Occipital lobe (tissue), 1 donor: ENCODE measurements at regions not wholly inside any gene's neighbourhood (a gene's known extent, or its start where the extent isn't known, plus 50 kb on each side); places are given as distances from the start of the nearest gene placed in this dataset.

Experiments
- DNase-seq: peaks from one replicate; lab custom pipeline; 2025; lab: John Stamatoyannopoulos, UW

DNA sequence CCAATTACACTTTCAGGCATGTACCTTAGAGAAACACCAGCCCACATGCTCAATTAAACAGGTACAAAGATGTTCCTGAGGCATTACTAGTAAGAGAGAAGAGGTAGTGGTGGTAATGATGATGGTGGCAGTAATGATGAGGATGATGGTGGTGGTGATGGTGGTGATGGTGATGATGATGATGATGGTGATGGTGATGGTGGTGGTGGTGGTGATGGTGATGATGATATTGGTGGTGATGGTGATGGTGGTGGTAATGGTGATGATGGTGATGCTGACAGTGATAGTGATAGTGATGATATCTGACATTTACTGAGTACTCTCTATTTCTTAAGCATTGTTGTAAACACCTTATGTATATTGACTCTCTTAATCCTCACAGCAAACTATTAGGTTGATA, 318.4 kb downstream of the NSG2 start:
- DNase-seq, result no peak

- no peak for DNase-seq
Observed at GRCh38 chr5:174364676-174365075, 319.2 kb downstream of the NSG2 start.

DNA sequence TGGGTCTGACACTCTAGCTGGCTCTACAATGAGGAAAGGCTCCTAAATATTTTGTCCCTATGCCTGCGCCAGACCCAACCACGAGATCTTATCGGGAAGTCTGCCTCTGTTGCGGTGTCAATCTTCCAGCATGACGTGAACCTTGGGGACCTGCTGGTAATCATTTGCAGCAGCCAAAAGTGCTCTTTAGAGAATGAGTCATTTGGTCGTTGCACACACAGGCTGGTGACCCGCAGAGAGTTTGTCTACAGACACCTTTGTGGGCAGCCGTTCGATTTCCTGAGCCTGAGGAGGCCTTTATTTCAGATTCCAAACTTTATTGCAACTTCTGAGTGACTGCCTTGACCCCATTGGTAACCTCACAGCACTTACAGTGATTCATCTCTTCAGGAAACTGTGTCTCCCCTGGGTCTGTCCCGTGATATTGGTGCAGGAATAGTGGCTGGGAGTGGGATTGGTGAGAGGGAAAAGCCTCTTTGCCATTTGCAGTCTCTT, 326.1 kb downstream of the NSG2 start:
- no peak for DNase-seq

- DNase-seq, result no peak
Observed at GRCh38 chr5:174374206-174374605, 328.7 kb downstream of the NSG2 start.

GRCh38 chr5:174376056-174376455, 330.6 kb downstream of the NSG2 start:
- no peak for DNase-seq

- DNase-seq, result no peak
Observed at GRCh38 chr5:174376726-174377373, 331.3 kb downstream of the NSG2 start.

- DNase-seq, result no peak
Observed at GRCh38 chr5:174378121-174378874, 332.8 kb downstream of the NSG2 start.

DNA sequence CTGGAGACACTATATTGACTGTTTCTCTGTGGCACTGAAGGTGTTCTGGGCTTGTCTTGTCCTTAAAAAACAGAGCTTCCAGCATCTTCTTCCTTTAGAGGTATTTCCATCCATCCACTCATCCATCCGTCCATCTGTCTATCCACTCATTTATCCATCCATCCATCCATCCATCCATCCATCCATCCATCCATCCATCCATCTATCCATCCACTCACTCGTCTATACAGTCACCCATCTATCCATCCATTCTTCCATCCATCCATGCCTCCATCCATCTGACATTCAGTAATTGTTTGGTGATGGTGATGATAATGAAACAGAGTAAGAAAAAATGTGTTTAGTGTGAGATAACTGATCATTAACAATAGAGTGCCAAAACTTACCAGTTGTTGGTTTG, 334.8 kb downstream of the NSG2 start:
- DNase-seq, result no peak

- peak; percentile 9 for DNase-seq
Observed at GRCh38 chr5:174381241-174381640, 335.7 kb downstream of the NSG2 start.

GRCh38 chr5:174383210-174384167, 338.0 kb downstream of the NSG2 start:
- no peak for DNase-seq

DNA sequence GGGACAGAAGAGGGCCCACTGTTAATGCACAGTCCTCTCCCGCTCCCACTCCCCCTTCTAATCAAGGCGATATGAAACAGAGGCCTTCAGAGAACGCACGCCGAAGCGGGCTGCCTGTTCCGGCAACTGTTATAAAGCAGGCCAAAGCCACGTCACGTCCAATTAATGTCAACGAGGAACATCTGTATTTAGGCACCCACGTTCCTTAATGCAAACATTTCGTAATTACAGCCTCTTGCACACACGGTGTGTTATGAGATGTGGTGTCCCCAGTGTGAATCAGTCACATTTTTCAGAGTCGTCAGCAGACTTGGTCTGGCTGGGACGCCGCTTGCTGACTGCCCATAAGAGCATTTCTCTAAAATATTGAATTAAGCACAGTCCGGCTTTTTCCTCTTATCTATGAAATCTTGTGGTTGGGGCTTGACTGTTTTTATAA, 339.0 kb downstream of the NSG2 start:
- no peak for DNase-seq

DNA sequence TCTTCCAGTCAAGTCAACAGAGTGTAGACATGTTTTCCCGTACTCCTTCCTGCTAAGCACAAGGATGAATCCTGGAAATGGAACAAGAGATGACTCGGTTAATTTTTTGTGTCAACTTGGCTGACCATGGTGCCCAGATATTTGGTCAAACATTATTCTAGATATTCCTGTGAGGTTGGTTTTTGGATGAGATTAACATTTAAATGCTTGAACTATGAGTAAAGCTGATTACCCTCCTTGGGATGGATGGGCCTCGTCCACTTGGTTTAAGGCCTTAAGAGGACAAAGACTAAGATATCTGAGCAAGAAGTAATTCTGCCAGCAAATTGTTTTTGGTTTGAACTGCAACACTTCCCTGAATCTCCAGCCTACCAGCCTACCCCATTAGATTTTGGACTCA, 338.1 kb upstream of the MSX2 start:
- no peak for DNase-seq

DNA sequence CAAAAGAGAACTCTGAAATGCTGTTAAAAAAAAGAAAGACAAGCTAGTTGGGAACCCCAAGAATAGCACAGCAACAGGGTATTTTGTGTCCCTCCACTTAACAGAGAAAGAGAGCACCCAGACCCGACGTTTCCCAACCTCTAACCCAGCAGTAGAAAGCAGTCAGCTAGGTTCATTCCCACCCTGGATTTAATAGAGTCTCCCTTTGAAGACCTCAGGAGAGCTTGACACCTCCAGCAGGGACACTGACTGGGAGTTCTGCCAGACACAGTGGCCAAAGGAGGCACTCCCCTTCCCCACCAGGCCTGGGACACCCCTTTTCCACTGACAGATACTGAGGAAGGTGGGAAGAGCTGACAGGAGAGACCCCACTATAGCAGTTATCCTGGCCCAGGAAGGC, 337.5 kb upstream of the MSX2 start:
- DNase-seq, result no peak

GRCh38 chr5:174387448-174387847, 336.9 kb upstream of the MSX2 start:
- DNase-seq, result no peak

- no peak for DNase-seq
Observed at GRCh38 chr5:174392892-174393291, 331.5 kb upstream of the MSX2 start.

- no peak for DNase-seq
Observed at GRCh38 chr5:174396541-174396940, 327.8 kb upstream of the MSX2 start.

DNA sequence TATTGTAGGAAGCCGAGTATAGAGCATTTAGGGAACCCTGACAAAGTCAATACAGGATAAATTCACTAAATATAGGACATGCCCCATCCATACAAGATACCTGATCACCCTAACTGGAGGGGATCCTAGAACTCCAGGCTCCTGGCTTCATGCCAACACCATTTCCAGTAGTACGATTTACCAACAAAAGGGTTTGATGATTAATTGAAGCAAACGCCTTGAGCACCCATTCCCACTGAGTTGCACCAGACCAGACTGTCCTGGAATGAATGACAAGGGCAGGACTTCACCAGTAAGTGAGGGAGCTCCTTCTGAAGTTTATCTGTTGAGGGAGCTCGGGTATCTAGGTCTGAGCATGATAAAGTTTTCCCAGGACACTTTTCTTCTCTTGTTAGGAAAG, 327.2 kb upstream of the MSX2 start:
- no peak for DNase-seq

DNA sequence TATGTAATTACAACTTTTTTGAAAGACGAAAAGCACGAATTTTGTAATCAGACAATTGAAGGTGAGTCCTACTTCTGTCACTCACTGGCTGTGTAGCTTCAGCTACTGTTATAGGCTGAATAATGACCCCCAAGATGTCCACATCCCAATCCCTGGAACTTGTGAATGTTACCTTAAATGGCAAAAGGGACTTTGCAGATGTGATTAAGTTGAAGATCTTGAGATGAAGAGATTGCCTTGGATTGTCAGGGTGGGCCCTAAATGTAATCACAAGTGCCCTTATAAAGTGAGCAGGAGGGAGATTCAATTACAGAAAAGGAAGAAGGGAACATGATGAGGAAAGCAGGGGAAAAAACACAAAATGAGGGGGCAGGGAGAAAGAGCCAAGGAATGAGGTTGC, 326.2 kb upstream of the MSX2 start:
- no peak for DNase-seq

DNA sequence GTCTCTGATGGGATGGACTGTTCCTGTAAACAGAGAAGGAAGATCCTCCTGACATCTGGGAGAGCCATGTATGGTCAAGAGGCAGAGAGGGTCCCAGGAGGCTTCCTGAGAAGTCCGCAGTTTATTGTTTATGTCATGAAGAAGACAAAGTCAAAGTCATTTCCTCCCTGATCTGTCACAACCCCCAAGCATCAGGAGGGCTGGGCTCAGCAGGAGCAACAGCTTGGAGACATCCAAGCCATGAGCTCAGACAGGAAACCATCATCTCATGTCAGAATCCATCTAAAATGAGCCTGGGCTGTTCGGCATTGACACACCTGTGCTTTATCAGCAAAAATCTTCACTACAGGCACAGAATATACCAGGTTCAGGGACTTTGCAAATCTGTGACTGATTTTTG, 325.0 kb upstream of the MSX2 start:
- no peak for DNase-seq

GRCh38 chr5:174400461-174400860, 323.9 kb upstream of the MSX2 start:
- DNase-seq, result no peak

GRCh38 chr5:174401793-174402192, 322.6 kb upstream of the MSX2 start:
- DNase-seq, result no peak

GRCh38 chr5:174402222-174402812, 322.1 kb upstream of the MSX2 start:
- DNase-seq, result no peak
